ENCODE measurements at regions not wholly inside any gene's neighbourhood (a gene's known extent, or its start where the extent isn't known, plus 50 kb on each side); places are given as distances from the start of the nearest gene placed in this dataset.

GRCh38 chr18:57983472-57983871 is 60.6 kb upstream of the NEDD4L start:
- Histone ChIP-seq H3K9ac (ENCODE audit: low read length) (no peak overlapping the region), H3K9me3 (ENCODE audit: insufficient read depth, low read length) (no peaks in the 10 kb centered on the region), H3K27me3 (ENCODE audit: low read depth, low read length) (peaks cover 14% of the 10 kb centered on the region), H3K4me1 (ENCODE audit: low read length) (peaks cover 6% of the 10 kb centered on the region), H3K79me2 (ENCODE audit: low read length) (no peaks in the 10 kb centered on the region), H4K20me1 (ENCODE audit: insufficient read depth, low read length) (no peaks in the 10 kb centered on the region), H3K4me2 (ENCODE audit: low read length) (no peak overlapping the region), H3K27ac (ENCODE audit: low read length) (no peak overlapping the region), H2AFZ (ENCODE audit: low read depth, low read length) (no peak overlapping the region), H3K36me3 (replicated peaks; ENCODE audit: low read depth, low read length) (no peaks in the 10 kb centered on the region), H3K4me3 (ENCODE audit: low read length) (no peak overlapping the region)
- TF ChIP-seq, protein P1, sequence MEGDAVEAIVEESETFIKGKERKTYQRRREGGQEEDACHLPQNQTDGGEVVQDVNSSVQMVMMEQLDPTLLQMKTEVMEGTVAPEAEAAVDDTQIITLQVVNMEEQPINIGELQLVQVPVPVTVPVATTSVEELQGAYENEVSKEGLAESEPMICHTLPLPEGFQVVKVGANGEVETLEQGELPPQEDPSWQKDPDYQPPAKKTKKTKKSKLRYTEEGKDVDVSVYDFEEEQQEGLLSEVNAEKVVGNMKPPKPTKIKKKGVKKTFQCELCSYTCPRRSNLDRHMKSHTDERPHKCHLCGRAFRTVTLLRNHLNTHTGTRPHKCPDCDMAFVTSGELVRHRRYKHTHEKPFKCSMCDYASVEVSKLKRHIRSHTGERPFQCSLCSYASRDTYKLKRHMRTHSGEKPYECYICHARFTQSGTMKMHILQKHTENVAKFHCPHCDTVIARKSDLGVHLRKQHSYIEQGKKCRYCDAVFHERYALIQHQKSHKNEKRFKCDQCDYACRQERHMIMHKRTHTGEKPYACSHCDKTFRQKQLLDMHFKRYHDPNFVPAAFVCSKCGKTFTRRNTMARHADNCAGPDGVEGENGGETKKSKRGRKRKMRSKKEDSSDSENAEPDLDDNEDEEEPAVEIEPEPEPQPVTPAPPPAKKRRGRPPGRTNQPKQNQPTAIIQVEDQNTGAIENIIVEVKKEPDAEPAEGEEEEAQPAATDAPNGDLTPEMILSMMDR (IDR thresholded peaks at IDR 0.05; ENCODE audit: low read depth, low read length), result no peak
- TF ChIP-seq EZH2phosphoT487 (IDR thresholded peaks at IDR 0.05; ENCODE audit: low read depth), result no peak

DNA sequence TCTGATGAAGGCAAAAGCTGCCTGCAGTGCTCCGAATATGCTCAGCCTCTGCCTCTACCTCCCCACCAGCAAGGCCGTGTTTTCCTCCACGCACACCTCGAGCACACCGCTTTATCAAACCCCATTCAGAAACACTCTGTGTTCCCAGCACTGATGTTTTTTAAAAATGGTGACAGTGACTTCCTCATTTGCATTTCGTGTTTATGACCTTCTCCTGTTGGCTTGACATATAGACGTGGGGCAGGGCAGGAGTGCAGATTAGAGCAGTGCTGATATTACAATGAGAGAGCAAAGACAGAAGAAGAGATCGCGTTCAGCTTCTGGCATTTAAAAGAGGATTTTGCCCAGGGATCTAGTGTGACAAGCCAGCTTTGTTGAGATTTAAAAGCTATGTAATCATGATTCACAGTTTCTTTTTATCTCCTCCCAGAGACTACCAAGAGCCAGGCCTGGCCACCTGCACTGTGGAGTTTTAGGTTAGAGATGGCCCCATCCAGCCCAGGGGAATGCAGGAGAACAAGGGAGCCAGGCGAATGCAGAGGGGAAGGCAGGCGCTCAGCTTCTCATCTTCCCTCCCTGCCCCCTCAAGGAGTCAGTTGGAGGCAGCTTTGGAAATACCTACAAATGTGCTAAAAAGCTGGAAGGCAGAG is 61.5 kb upstream of the NEDD4L start:
- Histone ChIP-seq H3K36me3 (replicated peaks; ENCODE audit: low read depth, low read length) (no peaks in the 10 kb centered on the region), H3K27me3 (ENCODE audit: low read depth, low read length) (peaks cover 9% of the 10 kb centered on the region), H3K9ac (ENCODE audit: low read length) (no peak overlapping the region), H3K4me2 (ENCODE audit: low read length) (no peak overlapping the region), H4K20me1 (ENCODE audit: insufficient read depth, low read length) (no peaks in the 10 kb centered on the region), H3K4me3 (ENCODE audit: low read length) (no peak overlapping the region), H2AFZ (ENCODE audit: low read depth, low read length) (0 out of 2 replicates have a peak overlapping the region, but pooled peaks have one; percentile 8), H3K4me1 (ENCODE audit: low read length) (peaks cover 6% of the 10 kb centered on the region), H3K27ac (ENCODE audit: low read length) (no peak overlapping the region), H3K9me3 (ENCODE audit: insufficient read depth, low read length) (no peaks in the 10 kb centered on the region), H3K79me2 (ENCODE audit: low read length) (no peaks in the 10 kb centered on the region)
- TF ChIP-seq, protein P1 (IDR thresholded peaks at IDR 0.05; ENCODE audit: low read depth, low read length), result no peak
- TF ChIP-seq EZH2phosphoT487 (IDR thresholded peaks at IDR 0.05; ENCODE audit: low read depth), result no peak

DNA sequence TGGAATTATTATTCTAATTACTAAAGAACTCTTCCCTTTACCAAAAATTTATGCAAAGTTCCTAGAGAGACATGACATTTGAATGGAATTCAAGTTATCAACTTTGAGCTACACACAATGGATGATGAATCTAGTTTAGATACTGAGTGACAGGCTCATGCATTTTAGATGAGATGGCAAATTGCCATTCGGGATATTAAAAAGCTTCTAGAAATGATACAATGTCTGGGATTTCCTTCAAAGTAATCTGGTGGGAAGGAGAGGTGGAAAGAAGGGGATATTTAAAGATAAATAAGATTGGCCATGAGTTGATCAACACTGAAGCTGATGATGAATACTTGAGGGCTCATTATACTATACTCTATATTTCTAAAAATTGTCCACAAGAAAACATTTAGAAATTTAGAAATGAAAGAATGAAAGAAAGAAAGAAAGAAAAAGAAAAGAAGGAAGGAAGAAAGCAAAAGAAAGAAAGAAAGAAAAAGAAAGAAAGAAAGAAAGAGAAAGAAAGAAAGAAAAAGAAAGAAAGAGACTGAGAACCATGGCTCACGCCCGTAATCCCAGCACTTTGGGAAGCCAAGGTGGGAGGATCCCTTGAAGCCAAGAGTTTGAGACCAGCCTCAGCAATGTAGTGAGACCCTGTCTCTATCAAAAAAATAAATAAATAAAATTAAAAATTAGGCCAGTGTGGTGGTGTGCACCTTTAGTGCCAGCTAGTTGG is 62.6 kb upstream of the NEDD4L start:
- H2AFZ ChIP-seq (ENCODE audit: low read depth, low read length), result peak overlapping the region; percentile 27; the same call in 1 of the 2 replicates
- no peak overlapping the region for H3K4me3 ChIP-seq (ENCODE audit: low read length)
- no peaks in the 10 kb centered on the region for H4K20me1 ChIP-seq (ENCODE audit: insufficient read depth, low read length)
- H3K4me2 ChIP-seq (ENCODE audit: low read length), result no peak overlapping the region
- H3K9me3 ChIP-seq (ENCODE audit: insufficient read depth, low read length), result no peaks in the 10 kb centered on the region
- peaks cover 11% of the 10 kb centered on the region for H3K4me1 ChIP-seq (ENCODE audit: low read length)
- H3K79me2 ChIP-seq (ENCODE audit: low read length), result no peaks in the 10 kb centered on the region
- no peaks in the 10 kb centered on the region for H3K36me3 ChIP-seq (replicated peaks; ENCODE audit: low read depth, low read length)
- no peak overlapping the region for H3K9ac ChIP-seq (ENCODE audit: low read length)
- no peak for TF ChIP-seq EZH2phosphoT487 (IDR thresholded peaks at IDR 0.05; ENCODE audit: low read depth)
- TF ChIP-seq, protein P1 (IDR thresholded peaks at IDR 0.05; ENCODE audit: low read depth, low read length), result no peak
- no peak overlapping the region for H3K27ac ChIP-seq (ENCODE audit: low read length)
- peaks cover under 1% of the 10 kb centered on the region; the same call in 1 of the 2 replicates for H3K27me3 ChIP-seq (ENCODE audit: low read depth, low read length)

- no peaks in the 10 kb centered on the region for H4K20me1 ChIP-seq (ENCODE audit: insufficient read depth, low read length)
- no peak overlapping the region for H3K27ac ChIP-seq (ENCODE audit: low read length)
- H2AFZ ChIP-seq (ENCODE audit: low read depth, low read length), result peak overlapping the region; percentile 27
- H3K36me3 ChIP-seq (replicated peaks; ENCODE audit: low read depth, low read length), result no peaks in the 10 kb centered on the region
- peaks cover 18% of the 10 kb centered on the region for H3K4me1 ChIP-seq (ENCODE audit: low read length)
- H3K27me3 ChIP-seq (ENCODE audit: low read depth, low read length), result no peaks in the 10 kb centered on the region; the same call in 1 of the 2 replicates
- no peaks in the 10 kb centered on the region for H3K9me3 ChIP-seq (ENCODE audit: insufficient read depth, low read length)
- no peak overlapping the region for H3K9ac ChIP-seq (ENCODE audit: low read length)
- no peak overlapping the region for H3K4me2 ChIP-seq (ENCODE audit: low read length)
- no peak for TF ChIP-seq EZH2phosphoT487 (IDR thresholded peaks at IDR 0.05; ENCODE audit: low read depth)
- TF ChIP-seq, protein P1 (IDR thresholded peaks at IDR 0.05; ENCODE audit: low read depth, low read length), result no peak
- H3K4me3 ChIP-seq (ENCODE audit: low read length), result no peak overlapping the region
- H3K79me2 ChIP-seq (ENCODE audit: low read length), result no peaks in the 10 kb centered on the region
Observed at GRCh38 chr18:57980573-57981307, 63.3 kb upstream of the NEDD4L start.
